Left renal pelvis (tissue), 4 donors: ENCODE measurements at regions not wholly inside any gene's neighbourhood (a gene's known extent, or its start where the extent isn't known, plus 50 kb on each side); places are given as distances from the start of the nearest gene placed in this dataset.

ENCODE experiments used
- DNase-seq, 4 donors: peaks; one replicate each; pipeline ENCODE4 v3.0.0-alpha.2; 2013; ENCODE audit warnings: low read depth in 4 of 4, low spot score in 3 of 4

DNA sequence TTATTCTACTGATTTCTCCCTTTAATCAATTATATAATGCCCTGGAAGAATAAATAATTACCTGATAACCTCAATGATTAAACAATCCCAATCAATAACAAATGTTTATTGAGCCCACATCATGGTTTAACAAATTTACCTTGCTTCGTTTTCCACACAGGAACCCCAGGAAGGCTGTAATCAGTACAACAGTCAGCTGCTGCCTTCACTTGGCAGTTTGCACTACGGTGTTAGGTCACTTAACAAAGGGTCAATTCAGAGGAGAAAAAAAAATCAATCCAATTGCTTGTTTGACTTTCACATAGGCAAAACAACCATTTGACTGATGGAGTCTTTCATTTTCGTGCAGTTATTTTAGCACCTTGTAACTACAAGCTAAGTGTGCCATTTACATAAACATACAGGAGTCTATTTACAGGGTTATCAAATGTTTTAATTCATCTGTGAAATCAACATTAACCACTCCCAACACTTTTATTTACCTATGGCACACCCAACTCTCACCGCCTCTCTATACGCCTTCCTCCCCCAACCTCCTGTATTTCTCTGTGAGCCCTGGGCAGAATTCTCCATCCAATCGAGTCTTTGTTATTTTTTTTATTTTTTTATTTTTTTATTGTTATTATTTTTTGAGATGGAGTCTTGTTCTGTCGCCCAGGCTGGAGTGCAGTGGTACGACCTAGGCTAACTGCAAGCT lies 140.4 kb upstream of the TAB2 start:
- DNase-seq: no peak

DNA sequence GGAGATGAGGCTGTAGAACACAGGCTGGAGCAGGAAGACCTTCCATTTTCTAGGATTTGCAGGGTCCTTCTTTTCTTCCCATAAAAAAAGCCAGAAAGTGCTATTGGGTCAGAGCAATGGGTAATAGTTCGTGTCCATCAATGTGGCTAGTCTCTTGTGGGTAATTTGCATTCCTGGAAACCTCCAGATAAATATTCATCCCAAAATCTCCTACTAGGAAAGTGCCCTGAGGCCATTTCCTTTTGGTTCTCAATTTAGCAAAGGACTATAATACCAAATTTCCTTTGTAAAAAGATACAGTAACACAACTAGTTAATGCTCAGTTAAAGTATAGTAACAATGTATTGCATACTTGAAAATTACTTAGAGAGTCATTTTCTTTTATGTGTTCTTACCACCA lies 138.1 kb upstream of the TAB2 start:
- DNase-seq: no peak

DNA sequence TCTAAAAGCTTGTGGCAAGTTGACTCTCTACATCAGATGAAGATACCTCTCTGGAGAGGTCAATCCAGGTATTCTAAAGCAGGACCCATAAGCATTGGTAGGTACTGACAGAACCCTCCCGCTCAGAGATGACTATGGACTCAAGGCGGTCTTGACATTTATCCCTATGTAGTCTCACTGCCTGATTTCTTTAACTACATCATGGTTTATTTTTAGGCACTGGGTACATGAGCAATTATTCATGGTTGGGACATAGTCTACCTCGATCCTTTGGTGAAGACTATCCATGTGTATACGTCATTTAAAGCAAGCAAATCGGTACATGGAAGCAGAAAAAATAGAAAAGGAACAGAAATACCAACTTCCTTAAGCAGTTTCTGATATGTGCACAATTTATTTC lies 136.2 kb upstream of the TAB2 start:
- no peak for DNase-seq

DNA sequence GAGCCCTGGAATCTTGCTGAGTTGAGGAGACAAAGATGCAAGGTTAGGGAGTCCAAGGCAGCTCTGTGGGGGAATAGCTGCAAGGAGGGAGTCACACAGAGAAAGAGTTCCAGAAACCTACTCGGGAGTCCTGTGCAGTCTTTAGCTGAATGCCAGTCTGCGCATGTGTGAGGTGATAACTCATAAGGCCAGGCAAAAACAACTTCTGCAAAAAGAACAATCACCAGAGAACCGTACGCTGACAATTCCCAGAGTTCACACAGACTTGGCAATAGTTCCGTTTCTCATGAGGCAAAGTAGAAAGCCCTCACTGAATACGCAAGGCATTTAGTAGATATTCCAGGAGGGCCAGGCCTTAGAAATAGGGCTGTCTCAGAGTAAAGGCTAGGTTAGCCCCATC lies 135.2 kb upstream of the TAB2 start:
- DNase-seq: no peak

DNA sequence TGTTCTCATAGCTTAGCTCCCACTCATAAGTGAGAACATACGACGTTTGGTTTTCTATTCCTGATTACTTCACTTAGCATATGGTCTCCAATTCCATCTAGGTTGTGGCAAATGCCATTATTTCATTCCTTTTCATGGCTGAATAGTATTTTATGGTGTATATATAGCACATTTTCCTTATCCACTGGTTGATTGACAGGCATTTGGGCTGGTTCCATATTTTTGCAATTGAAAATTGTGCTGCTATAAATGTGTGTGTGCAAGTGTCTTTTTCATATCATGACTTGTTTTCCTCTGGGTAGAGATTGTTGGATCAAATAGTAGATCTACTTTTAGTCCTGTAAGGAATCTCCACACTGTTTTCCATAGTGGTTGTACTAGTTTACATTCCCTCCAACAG lies 133.0 kb upstream of the TAB2 start:
- DNase-seq: no peak

DNA sequence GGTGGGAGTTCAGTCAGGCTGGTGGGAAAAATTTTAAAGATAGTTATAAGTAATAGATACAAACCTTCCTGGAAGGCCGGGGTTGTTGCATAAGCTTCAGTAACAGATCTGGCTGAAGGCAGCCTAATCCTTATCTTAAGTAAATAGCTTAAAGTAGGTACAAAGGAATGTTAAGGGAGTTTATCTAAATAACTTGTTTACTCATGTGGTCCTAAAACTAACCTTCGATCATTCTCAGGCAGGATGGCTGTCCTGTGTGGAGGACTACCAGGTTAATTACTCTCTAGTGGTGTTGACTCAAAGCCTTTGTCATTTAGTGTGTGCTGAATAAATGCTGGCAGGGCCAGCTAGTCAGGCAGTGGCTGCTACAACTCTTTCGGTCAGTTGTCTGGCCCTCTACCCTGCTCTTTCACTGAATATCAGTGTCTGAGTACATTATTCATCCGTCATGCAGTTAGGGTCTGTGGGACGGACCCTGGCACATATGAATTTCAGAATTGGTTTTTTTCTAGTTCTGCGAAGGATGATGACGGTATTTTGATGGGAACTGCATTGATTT lies 131.6 kb upstream of the TAB2 start:
- DNase-seq: no peak

DNA sequence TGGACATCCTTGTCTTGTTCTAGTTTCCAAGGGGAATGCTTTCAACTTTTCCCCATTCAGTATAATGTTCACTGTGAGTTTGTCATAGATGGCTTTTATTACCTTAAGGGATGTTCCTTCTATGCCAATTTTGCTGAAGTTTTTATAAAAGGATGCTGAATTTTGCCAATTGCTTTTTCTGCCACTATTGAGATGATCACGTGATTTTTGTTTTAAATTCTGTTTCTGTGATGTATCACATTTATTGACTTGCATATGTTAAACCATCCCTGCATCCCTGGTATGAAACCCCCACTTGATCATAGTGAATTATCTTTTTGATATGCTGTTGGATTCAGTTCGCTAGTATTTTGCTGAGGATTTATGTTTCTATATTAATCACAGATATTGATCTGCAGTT lies 130.6 kb upstream of the TAB2 start:
- no peak for DNase-seq

DNA sequence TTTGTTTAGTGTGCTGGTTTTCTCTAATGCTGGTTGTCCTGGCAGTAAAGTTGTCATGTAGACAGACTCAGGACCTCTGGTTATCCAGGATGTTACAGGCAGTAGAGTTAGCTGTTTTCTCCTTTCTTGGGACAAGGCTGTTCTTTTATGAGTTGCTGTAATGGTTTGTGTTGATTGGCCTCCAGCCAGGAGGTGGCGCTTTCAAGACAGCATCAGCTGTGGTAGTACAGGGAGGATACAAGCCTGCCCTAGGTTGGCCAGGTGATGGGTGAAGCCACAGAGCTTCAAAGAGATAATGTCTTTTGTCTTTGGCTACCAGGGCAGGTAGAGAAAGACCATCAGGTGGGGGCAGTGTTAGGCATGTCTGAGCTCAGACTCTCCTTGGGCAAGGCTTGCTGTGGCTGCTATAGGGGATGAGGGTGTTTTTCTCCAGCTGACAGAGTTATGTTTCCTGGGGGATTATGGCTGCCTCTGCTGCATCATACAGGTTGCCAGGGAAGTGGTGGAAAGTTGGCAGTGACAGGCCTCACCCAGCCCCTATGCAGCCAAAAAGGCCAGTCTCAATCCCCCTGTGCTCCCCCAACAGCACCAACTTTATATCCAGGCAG lies 127.2 kb upstream of the TAB2 start:
- no peak for DNase-seq

DNA sequence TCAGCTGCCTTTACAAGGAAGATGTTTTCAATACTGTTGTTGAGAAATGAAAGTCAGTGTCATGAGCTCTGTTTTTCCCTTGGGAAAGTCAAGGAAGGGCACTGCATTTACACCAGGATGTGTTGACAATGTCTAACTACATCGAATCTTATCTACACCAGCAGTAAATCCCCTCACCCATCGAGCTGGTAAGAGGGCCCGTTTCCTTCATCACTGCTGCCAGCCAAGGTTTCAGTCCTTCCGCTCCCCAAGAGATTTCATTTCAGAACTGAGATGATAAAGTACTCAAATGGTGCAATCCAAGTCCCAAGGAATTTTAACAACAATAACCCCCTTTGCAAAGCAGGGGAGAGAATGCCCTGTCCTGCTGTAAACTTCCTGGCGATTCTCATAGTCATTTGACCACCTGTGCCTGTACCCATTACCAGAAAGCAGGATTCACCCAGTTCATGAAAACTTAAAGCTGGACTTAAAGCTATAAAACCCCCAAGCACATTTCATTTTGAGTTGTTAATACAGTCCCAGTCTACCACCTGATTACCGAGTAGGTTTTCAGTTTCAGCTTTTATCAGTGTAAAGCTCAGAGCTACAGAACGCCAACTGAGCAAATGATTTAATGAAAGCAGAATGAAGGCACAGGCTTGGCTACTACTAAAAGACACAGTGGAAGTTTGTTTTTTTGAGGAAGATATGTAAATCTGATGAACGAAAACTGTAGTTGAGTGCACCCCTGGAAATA lies 122.5 kb upstream of the TAB2 start:
- DNase-seq: no peak

DNA sequence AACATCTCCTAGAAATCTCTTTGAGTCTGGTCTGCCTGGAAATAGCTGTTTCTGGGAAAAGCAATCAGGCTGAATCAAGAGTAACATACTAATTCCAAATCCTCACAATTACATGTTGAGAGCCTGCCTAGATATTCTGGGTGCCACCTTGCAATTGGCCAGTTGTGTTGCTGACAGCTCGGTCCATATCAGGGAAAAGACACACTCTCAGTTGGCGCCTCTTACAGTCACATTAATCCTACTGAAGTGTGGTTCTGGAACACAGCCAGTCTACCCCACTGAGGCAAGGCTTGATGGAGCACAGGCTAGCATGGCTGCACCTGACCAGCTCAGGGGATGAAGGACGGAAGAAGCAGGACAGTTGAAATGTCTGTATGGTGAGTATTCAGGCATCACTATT lies 121.4 kb upstream of the TAB2 start:
- no peak for DNase-seq

DNA sequence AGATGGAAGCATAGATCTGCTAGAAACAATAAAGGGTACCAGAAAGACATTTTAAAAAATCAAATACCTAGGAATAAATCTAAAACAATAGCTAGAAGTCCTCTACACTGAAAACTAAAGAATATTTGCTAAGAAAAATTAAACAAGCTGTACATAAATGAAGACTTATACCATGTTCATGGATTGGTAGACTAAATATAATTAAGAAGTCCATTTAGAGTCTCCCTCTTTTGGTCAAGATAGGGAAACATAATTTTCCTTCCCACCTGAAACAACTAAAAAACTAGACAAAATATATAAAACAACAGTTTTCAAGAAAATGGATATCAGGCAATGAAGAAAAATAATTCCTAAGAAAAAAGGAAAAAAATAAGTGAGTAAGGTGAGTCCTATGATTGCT lies 120.0 kb upstream of the TAB2 start:
- no peak for DNase-seq

DNA sequence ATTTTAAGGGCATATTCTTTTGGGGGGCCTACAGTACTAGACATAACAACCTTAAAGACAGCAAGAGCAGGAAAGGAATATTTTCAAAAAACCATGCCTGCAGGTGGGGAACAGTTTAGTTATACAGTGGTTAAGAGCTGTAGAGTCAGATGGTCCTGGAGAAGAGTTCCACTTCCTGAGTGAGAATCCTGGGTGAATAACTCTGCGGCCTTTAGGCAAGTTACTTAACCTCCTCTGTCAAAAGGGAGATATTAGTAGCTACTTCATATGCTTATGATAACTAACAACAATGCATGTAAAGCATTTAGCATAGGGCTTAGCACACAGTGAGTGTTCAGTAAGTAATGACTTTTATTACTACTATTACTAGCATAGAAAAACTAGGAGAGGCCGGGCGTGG lies 119.2 kb upstream of the TAB2 start:
- DNase-seq: no peak

DNA sequence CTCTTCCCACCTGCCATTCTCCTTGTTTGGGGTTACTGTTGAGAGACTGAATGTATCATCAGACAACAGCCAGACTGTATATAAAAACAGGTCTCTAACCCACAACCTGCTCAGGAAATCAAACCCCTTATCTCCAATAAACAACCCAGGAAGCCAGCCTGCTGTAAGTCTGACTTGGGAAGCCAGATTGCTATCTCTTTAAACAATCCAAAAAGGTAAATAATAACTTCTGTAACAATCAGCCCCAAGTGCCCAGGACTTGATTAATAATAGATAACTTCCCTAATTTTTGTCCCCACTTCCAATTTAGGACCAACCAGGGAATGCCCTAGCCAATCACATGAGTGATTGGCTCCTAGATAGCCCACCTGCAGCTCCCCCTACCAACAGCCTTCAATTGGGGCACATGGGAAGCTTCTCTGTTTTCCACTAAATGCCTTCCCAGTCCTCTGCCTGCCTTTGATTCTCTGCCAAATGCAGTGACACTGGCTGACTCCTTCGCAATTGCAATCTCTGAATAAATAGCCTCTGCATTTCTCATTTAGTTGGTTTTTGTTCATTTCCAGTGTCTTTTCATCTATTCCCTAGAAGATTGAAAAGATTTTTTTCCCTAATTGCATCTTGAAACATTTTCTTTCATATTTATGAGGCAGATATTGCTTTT lies 117.1 kb upstream of the TAB2 start:
- DNase-seq: no peak

DNA sequence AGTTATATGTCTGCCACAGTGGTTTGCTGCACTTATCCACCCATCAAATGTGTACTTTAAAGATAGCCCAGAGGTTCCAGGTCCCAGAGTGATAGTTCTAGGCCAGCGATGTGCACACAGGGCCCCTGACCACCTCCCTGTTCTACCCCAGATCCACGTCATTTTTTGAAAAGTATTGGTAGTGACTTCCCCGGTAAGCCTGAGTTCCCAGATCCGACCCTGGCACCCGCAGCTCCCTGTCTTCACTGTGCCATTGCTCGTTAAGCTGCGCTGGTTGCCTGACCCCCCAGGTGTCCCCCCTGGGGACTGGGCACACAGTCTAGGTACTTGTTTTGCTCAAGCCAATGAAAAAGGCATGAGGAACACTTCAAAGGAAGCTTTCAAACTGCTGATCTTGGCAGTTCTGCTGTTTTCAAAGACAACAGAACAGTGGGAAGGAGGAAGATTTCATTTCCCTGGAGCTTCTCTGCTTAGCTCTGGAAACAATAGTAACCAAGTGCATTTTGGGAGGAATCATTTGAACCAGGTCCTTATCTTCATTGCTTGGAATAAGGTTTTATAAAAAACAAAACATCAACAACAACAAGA lies 116.3 kb upstream of the TAB2 start:
- DNase-seq: no peak

DNA sequence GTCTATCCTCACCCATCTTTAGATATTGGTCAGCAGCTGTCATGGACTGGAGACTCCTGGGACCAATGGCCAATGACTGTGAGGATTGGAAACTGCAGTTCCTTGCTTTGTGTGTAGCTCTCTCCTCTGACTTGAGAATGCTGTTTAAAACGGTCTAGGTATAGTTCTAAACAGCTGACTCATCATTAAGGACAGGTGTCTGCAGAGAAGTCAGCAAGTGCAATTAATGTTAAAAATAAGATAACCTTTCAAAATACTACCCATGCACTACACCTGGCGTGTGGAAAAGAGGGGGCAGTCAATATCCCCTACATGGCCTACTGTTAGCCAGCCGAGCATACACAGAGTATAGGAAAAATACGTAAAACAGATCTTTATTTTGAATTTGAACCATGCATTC lies 115.4 kb upstream of the TAB2 start:
- no peak for DNase-seq

DNA sequence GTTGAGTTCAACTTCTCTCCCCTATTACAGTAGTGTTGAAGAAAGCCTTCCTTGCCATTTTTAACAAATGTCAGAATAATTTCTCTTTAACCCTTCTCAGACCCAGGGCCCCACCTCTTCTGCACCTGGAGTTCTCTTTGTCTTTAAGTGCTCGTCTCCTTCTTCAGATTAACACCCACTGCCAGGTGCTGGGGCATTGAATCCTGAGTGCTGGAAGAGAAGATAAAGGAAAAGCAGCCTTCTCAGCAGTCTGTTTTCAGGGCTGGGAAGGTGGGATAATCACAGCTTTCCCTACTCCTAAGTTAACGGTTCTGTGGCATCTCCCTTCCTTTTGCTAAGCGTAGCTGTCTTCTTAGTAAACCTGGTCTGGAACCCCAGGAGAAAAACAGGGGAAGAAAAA lies 114.6 kb upstream of the TAB2 start:
- no peak for DNase-seq

DNA sequence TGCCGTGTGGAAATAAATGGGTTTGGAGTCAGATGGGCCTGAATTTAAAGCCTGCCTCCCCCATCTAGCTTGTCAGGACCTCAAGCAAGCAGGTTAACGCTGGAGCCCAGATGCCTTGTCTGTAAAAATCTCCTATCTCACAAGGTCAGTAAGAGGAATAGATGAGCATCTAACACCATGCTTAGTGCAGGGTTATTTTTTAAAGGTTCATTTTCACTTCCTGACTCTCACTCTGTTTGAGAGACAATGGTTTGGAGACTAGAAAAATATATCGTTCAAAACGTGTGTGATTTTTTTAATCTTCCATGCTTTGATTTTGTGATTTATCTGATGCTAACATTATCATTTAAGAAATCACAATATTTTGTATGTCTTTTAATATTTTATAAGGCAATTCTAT lies 114.0 kb upstream of the TAB2 start:
- no peak for DNase-seq

DNA sequence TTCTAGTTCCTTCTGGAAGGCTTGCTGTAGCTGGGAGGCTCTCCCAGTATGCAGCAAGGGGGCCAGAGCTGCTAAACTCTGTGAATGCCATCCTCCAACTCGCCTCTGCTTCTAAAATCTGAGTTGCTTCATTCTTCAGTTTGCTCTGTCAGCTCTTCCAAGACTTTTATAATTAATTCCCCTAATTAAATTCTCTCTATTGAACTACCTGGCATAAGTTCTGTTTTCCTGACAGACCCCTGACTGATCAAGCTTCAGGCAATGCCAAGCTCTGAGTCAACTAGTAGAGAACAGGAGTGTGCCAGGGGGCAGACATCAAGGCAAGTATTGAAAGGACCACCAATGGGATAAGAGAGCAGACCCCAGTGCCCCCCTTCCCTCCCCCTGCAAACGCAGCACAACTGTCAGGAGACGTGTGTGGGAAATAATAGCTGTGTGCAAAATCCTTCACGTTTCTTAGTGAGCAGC lies 109.3 kb upstream of the TAB2 start:
- no peak for DNase-seq

DNA sequence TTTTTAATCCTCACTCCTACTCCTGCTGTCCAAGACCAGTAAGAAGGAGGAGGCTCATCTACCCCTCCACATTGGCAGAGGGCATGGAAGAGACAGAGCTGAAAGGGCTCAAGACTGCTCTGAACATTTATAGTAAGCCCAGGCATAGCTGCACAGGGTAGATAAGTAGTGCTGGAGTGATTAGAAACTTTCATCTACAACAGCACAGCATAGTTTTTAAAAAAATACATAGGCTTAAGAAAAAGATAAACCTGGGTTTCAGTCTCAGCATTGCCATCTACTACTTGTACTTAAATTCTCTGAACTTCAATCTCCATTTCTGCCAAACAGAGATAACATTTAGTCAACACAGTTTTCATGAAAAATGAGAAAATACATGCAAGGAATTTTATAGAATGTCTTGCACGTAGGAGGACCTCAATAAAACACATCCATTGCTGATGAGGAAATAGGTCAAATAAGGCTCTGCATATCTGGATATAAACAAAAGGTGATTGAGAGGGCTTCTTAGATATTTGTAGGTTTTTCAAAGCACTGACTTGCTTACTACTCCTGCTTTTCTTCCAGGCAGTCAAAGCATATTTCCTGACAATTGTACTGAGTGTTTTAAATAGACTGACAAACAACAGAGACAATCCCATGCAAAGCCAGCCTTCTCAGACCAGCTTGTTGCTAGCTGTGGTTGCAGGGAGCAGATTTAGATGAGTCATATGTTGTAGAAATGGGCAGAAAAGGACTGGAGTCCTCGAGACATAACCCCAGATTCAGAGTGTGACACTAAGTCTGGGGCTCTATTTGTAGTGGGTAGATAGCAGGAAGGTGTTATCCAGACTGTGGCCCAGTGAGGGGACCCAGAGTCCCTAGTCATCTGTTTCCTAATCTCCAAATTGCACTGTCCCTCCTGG lies 107.4 kb upstream of the TAB2 start:
- no peak for DNase-seq

DNA sequence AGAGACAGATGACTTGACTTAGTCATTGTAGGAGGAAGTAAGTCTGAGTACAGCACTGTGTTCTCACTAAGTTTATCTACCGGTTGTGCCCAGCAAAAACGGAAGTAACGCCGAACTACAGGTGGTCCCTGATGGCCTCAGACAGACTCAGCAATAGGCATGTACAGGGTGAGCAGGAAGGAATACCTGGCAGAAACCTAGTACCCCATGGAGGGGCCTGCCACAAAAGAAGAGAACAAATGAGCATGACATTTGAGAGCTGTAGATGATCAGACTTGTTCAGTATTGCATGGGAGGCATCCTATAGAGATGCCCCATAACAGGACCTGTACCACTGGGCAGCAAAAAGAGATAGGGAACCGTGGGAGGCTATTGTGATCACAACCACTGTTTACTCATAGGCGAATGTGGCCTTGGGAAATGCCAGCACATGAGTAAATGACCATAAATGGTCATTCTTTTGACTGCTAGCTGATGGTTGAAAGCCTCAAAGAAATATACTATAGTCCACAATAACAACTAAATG lies 106.4 kb upstream of the TAB2 start:
- DNase-seq: no peak
